ENCODE measurements at regions not wholly inside any gene's neighbourhood (a gene's known extent, or its start where the extent isn't known, plus 50 kb on each side); places are given as distances from the start of the nearest gene placed in this dataset.

GRCh38 chr14:83153081-83153480 is 1619.4 kb upstream of the SEL1L start:
- no peak overlapping the region for H3K27ac ChIP-seq
- 0 to 6% methylated on average over 1 of the region's 1 CpG for WGBS, 2 experiments (ENCODE audit: low coverage in 1 of 2, low lambda C conversion rate in 2 of 2, missing lambda C conversion rate in 2 of 2)
- no peaks in the 10 kb centered on the region for H3K79me2 ChIP-seq (ENCODE audit: insufficient read depth)
- TF ChIP-seq EZH2phosphoT487 (IDR thresholded peaks at IDR 0.05; ENCODE audit: insufficient read depth, low read depth) (no peak), EZH2 (IDR thresholded peaks at IDR 0.05; ENCODE audit: insufficient read depth, poor library complexity, severe bottlenecking) (no peak)
- no peak overlapping the region for H2AFZ ChIP-seq
- H3K9ac ChIP-seq: no peak overlapping the region
- H3K9me3 ChIP-seq (ENCODE audit: low read depth): no peaks in the 10 kb centered on the region
- H3K9me2 ChIP-seq (ENCODE audit: insufficient read depth): no peaks in the 10 kb centered on the region
- H3K4me2 ChIP-seq (ENCODE audit: unreplicated experiment): no peak overlapping the region
- in situ Hi-C loops (cut with MboI): no loop called here
- no peaks in the 10 kb centered on the region for H3K27me3 ChIP-seq (replicated peaks; ENCODE audit: insufficient read depth)
- no peak for DNase-seq
- H3K36me3 ChIP-seq (ENCODE audit: low read depth): no peaks in the 10 kb centered on the region
- no peak overlapping the region for H3K4me3 ChIP-seq
- no peaks in the 10 kb centered on the region for H4K20me1 ChIP-seq (ENCODE audit: insufficient read depth)
- H3K4me1 ChIP-seq (ENCODE audit: insufficient read depth): no peaks in the 10 kb centered on the region
- no peaks in the 10 kb centered on the region for H3F3A ChIP-seq (ENCODE audit: insufficient read depth)

- no peak overlapping the region for H3K9ac ChIP-seq
- H3K27ac ChIP-seq: no peak overlapping the region
- no peaks in the 10 kb centered on the region for H3K36me3 ChIP-seq (ENCODE audit: low read depth)
- TF ChIP-seq EZH2 (IDR thresholded peaks at IDR 0.05; ENCODE audit: insufficient read depth, poor library complexity, severe bottlenecking): no peak
- TF ChIP-seq EZH2phosphoT487 (IDR thresholded peaks at IDR 0.05; ENCODE audit: insufficient read depth, low read depth): no peak
- 80 to 86% methylated on average over 5 of the region's 5 CpGs for WGBS, 2 experiments (ENCODE audit: low coverage in 1 of 2, low lambda C conversion rate in 2 of 2, missing lambda C conversion rate in 2 of 2)
- no peak for DNase-seq
- H3K4me3 ChIP-seq: no peak overlapping the region
- H2AFZ ChIP-seq: no peak overlapping the region
- no peaks in the 10 kb centered on the region for H3K27me3 ChIP-seq (replicated peaks; ENCODE audit: insufficient read depth)
- H3K9me2 ChIP-seq (ENCODE audit: insufficient read depth): no peaks in the 10 kb centered on the region
- in situ Hi-C loops (cut with MboI): no loop called here
- 0 out of 2 replicates have a peak, but pooled peaks cover 5% of the 10 kb centered on the region for H3F3A ChIP-seq (ENCODE audit: insufficient read depth)
- H3K9me3 ChIP-seq (ENCODE audit: low read depth): no peaks in the 10 kb centered on the region
- H3K4me1 ChIP-seq (ENCODE audit: insufficient read depth): no peaks in the 10 kb centered on the region
- H3K79me2 ChIP-seq (ENCODE audit: insufficient read depth): no peaks in the 10 kb centered on the region
- H4K20me1 ChIP-seq (ENCODE audit: insufficient read depth): no peaks in the 10 kb centered on the region
- H3K4me2 ChIP-seq (ENCODE audit: unreplicated experiment): no peak overlapping the region
Observed at GRCh38 chr14:83162361-83162929, 1628.8 kb upstream of the SEL1L start.

GRCh38 chr14:83163016-83163415 is 1629.4 kb upstream of the SEL1L start:
- WGBS, 2 experiments (ENCODE audit: low coverage in 1 of 2, low lambda C conversion rate in 2 of 2, missing lambda C conversion rate in 2 of 2): 75% methylated on average over 4 of the region's 4 CpGs
- no peaks in the 10 kb centered on the region for H3K79me2 ChIP-seq (ENCODE audit: insufficient read depth)
- no peak overlapping the region for H3K9ac ChIP-seq
- H3K4me2 ChIP-seq (ENCODE audit: unreplicated experiment): no peak overlapping the region
- no peaks in the 10 kb centered on the region for H3K36me3 ChIP-seq (ENCODE audit: low read depth)
- H3K27ac ChIP-seq: no peak overlapping the region
- no peak overlapping the region for H3K4me3 ChIP-seq
- 0 out of 2 replicates have a peak, but pooled peaks cover 5% of the 10 kb centered on the region for H3F3A ChIP-seq (ENCODE audit: insufficient read depth)
- H3K9me3 ChIP-seq (ENCODE audit: low read depth): no peaks in the 10 kb centered on the region
- H3K27me3 ChIP-seq (replicated peaks; ENCODE audit: insufficient read depth): no peaks in the 10 kb centered on the region
- TF ChIP-seq EZH2 (IDR thresholded peaks at IDR 0.05; ENCODE audit: insufficient read depth, poor library complexity, severe bottlenecking): no peak
- no peak for TF ChIP-seq EZH2phosphoT487 (IDR thresholded peaks at IDR 0.05; ENCODE audit: insufficient read depth, low read depth)
- in situ Hi-C loops (cut with MboI): no loop called here
- no peaks in the 10 kb centered on the region for H3K4me1 ChIP-seq (ENCODE audit: insufficient read depth)
- H2AFZ ChIP-seq: no peak overlapping the region
- DNase-seq: no peak
- H4K20me1 ChIP-seq (ENCODE audit: insufficient read depth): no peaks in the 10 kb centered on the region
- H3K9me2 ChIP-seq (ENCODE audit: insufficient read depth): no peaks in the 10 kb centered on the region

GRCh38 chr14:83164016-83164415 is 1630.4 kb upstream of the SEL1L start:
- DNase-seq: peak; percentile 76
- in situ Hi-C loops (cut with MboI): no loop called here
- 3 to 4% methylated on average over 6 of the region's 6 CpGs for WGBS, 2 experiments (ENCODE audit: low coverage in 1 of 2, low lambda C conversion rate in 2 of 2, missing lambda C conversion rate in 2 of 2)

More at GRCh38 chr14:83164016-83164415, 1630.4 kb upstream of the SEL1L start:
- no peaks in the 10 kb centered on the region for H3K27me3 ChIP-seq (replicated peaks; ENCODE audit: insufficient read depth)
- H3K9me2 ChIP-seq (ENCODE audit: insufficient read depth): no peaks in the 10 kb centered on the region
- H3K4me3 ChIP-seq: 0 out of 2 replicates have a peak overlapping the region, but pooled peaks have one; percentile 35
- no peak overlapping the region for H2AFZ ChIP-seq
- H3K27ac ChIP-seq: peak overlapping the region; percentile 40
- H3K4me1 ChIP-seq (ENCODE audit: insufficient read depth): no peaks in the 10 kb centered on the region
- no peaks in the 10 kb centered on the region for H4K20me1 ChIP-seq (ENCODE audit: insufficient read depth)
- no peaks in the 10 kb centered on the region for H3K36me3 ChIP-seq (ENCODE audit: low read depth)
- H3K9ac ChIP-seq: no peak overlapping the region
- no peaks in the 10 kb centered on the region for H3K9me3 ChIP-seq (ENCODE audit: low read depth)
- TF ChIP-seq EZH2 (IDR thresholded peaks at IDR 0.05; ENCODE audit: insufficient read depth, poor library complexity, severe bottlenecking) (no peak), EZH2phosphoT487 (IDR thresholded peaks at IDR 0.05; ENCODE audit: insufficient read depth, low read depth) (no peak)
- H3K79me2 ChIP-seq (ENCODE audit: insufficient read depth): no peaks in the 10 kb centered on the region
- H3K4me2 ChIP-seq (ENCODE audit: unreplicated experiment): peak overlapping the region; percentile 18
- H3F3A ChIP-seq (ENCODE audit: insufficient read depth): 0 out of 2 replicates have a peak, but pooled peaks cover 5% of the 10 kb centered on the region
